HuH-7.5 (cell line): ENCODE measurements at regions not wholly inside any gene's neighbourhood (a gene's known extent, or its start where the extent isn't known, plus 50 kb on each side); places are given as distances from the start of the nearest gene placed in this dataset.

Experiments
- DNase-seq: peaks from one replicate; pipeline ENCODE4 v3.0.0; 2011; ENCODE audit warnings: low spot score

GRCh38 chr15:69951256-69951897, 146.3 kb downstream of the TLE3 start:
- no peak for DNase-seq

- DNase-seq = no peak
Measured at GRCh38 chr15:69951898-69952555, 145.7 kb downstream of the TLE3 start.

GRCh38 chr15:69953051-69953450, 144.7 kb downstream of the TLE3 start:
- no peak for DNase-seq

GRCh38 chr15:69953816-69954215, 143.9 kb downstream of the TLE3 start:
- DNase-seq = no peak

- no peak for DNase-seq
Measured at GRCh38 chr15:69954666-69955065, 143.1 kb downstream of the TLE3 start.

GRCh38 chr15:69955240-69955894, 142.3 kb downstream of the TLE3 start:
- no peak for DNase-seq

- no peak for DNase-seq
Measured at GRCh38 chr15:69956417-69956816, 141.3 kb downstream of the TLE3 start.

GRCh38 chr15:69957175-69957574, 140.5 kb downstream of the TLE3 start:
- no peak for DNase-seq

- no peak for DNase-seq
Measured at GRCh38 chr15:69958496-69959084, 139.1 kb downstream of the TLE3 start.

GRCh38 chr15:69962561-69962960, 135.2 kb downstream of the TLE3 start:
- no peak for DNase-seq

- DNase-seq = no peak
Measured at GRCh38 chr15:69963385-69963784, 134.3 kb downstream of the TLE3 start.

GRCh38 chr15:69971771-69972170, 125.9 kb downstream of the TLE3 start:
- no peak for DNase-seq

- DNase-seq = no peak
Measured at GRCh38 chr15:69972436-69972835, 125.3 kb downstream of the TLE3 start.

- DNase-seq = no peak
Measured at GRCh38 chr15:69973102-69973714, 124.5 kb downstream of the TLE3 start.

GRCh38 chr15:69973880-69974279, 123.8 kb downstream of the TLE3 start:
- DNase-seq = no peak

- DNase-seq = no peak
Measured at GRCh38 chr15:69974321-69974720, 123.4 kb downstream of the TLE3 start.

- DNase-seq = no peak
Measured at GRCh38 chr15:69976366-69976994, 121.2 kb downstream of the TLE3 start.

GRCh38 chr15:69978603-69979002, 119.1 kb downstream of the TLE3 start:
- no peak for DNase-seq

- DNase-seq = no peak
Measured at GRCh38 chr15:69979262-69979661, 118.5 kb downstream of the TLE3 start.

GRCh38 chr15:69979783-69980182, 117.9 kb downstream of the TLE3 start:
- DNase-seq = no peak

- DNase-seq = no peak
Measured at GRCh38 chr15:69980341-69981059, 117.2 kb downstream of the TLE3 start.
